Neural progenitor cell (in vitro differentiated cells): ENCODE measurements at regions not wholly inside any gene's neighbourhood (a gene's known extent, or its start where the extent isn't known, plus 50 kb on each side); places are given as distances from the start of the nearest gene placed in this dataset.

Source experiments
- DNase-seq: peaks from one replicate; pipeline ENCODE4 v3.0.0-alpha.2; 2016; ENCODE audit warnings: low spot score
- H2AFZ ChIP-seq: fragments of 200-600 bp; sonication (generic); replicated peaks from 2 replicates; pipeline ENCODE4 v1.6.1; 2016; ENCODE audit warnings: antibody characterized with exemption
- H3F3A ChIP-seq: fragments of 200-600 bp; sonication (generic); 2 replicates; pipeline ENCODE4 v1.6.1; 2016; ENCODE audit warnings: antibody characterized with exemption, low read depth
- H3K27ac ChIP-seq: fragments of 200-600 bp; sonication (generic); 2 replicates; pipeline ENCODE4 v1.5.1; 2016; ENCODE audit warnings: mild to moderate bottlenecking
- H3K27me3 ChIP-seq: fragments of 200-600 bp; sonication (generic); 2 replicates; pipeline ENCODE4 v1.6.1; 2016; ENCODE audit warnings: mild to moderate bottlenecking, moderate library complexity
- H3K36me3 ChIP-seq: fragments of 200-600 bp; sonication (generic); 2 replicates; pipeline ENCODE4 v1.5.1; 2016
- H3K4me1 ChIP-seq: fragments of 200-600 bp; sonication (generic); 2 replicates; pipeline ENCODE4 v1.6.1; 2016; ENCODE audit warnings: mixed run types
- H3K4me2 ChIP-seq: fragments of 200-600 bp; sonication (generic); 2 replicates; pipeline ENCODE4 v1.6.1; 2016
- H3K4me3 ChIP-seq: fragments of 200-600 bp; sonication (generic); 2 replicates; pipeline ENCODE4 v1.5.1; 2016
- H3K79me2 ChIP-seq: fragments of 200-600 bp; sonication (generic); 2 replicates; pipeline ENCODE4 v1.6.1; 2016; ENCODE audit warnings: low read depth
- H3K9ac ChIP-seq: fragments of 200-600 bp; sonication (generic); 2 replicates; pipeline ENCODE4 v1.6.1; 2016
- H3K9me3 ChIP-seq: fragments of 200-600 bp; sonication (generic); 2 replicates; pipeline ENCODE4 v1.5.1; 2016; ENCODE audit warnings: low read depth
- H4K20me1 ChIP-seq: fragments of 200-600 bp; sonication (generic); 2 replicates; pipeline ENCODE4 v1.6.1; 2016; ENCODE audit warnings: low read depth
- H3K27ac Mint-ChIP-seq: 3 replicates; pipeline ENCODE4 v1.8.0; 2021; ENCODE audit warnings: mixed read lengths
- H3K27me3 Mint-ChIP-seq: 2 replicates; pipeline ENCODE4 v1.8.0; 2022; ENCODE audit warnings: low read depth, mild to moderate bottlenecking, inconsistent platforms, moderate library complexity, mixed read lengths; ENCODE audit not compliant: insufficient read depth
- H3K36me3 Mint-ChIP-seq: 3 replicates; pipeline ENCODE4 v1.8.0; 2021; ENCODE audit warnings: mixed read lengths
- H3K4me1 Mint-ChIP-seq: 3 replicates; pipeline ENCODE4 v1.8.0; 2021; ENCODE audit warnings: mixed read lengths
- H3K4me3 Mint-ChIP-seq: 3 replicates; pipeline ENCODE4 v1.8.0; 2021; ENCODE audit warnings: mild to moderate bottlenecking, moderate library complexity, mixed read lengths
- H3K9me3 Mint-ChIP-seq: 3 replicates; pipeline ENCODE4 v1.8.0; 2020; ENCODE audit warnings: mixed read lengths
- EZH2 ChIP-seq: fragments of 200-600 bp; sonication (generic); IDR thresholded peaks from 2 replicates; pipeline ENCODE4 v1.6.1; 2017; ENCODE audit warnings: antibody characterized with exemption, mild to moderate bottlenecking, moderate library complexity
- EZH2phosphoT487 ChIP-seq: fragments of 200-600 bp; sonication (generic); IDR thresholded peaks from 2 replicates; pipeline ENCODE4 v1.6.1; 2017; ENCODE audit warnings: antibody characterized with exemption
- TF ChIP-seq, protein P1 (sequence below): fragments of 200-600 bp; sonication (generic); IDR thresholded peaks from 2 replicates; pipeline ENCODE4 v1.5.1; 2017; ENCODE audit warnings: antibody characterized with exemption, mild to moderate bottlenecking

DNA sequence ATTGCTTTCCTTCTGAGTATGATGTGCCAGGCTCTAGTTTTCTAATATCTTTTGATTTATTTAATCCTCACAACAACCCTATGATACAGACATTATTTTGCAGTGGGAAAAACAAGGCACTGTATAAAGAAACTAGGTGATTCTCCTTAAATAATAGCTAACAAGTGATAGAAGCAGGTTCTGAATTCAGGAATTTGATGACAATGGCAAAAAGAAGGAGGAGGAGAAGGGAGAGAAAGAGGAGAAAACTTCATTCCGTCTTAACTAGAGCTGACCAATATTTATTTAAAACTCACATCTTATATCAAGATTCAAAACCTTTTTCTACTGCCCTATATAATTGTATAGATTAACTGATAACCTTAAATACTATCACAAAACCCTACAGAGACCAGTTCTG lies 1477.1 kb upstream of the PCDH7 start:
- no peaks in the 10 kb centered on the region for H3K36me3 Mint-ChIP-seq
- H3K27ac Mint-ChIP-seq: no peak overlapping the region
- H3K27me3 Mint-ChIP-seq: no peaks in the 10 kb centered on the region
- no peak overlapping the region for H3K4me3 ChIP-seq
- H3K9me3 ChIP-seq: no peaks in the 10 kb centered on the region
- H3K9ac ChIP-seq: no peak overlapping the region
- no peak for TF ChIP-seq EZH2
- no peak for TF ChIP-seq EZH2phosphoT487
- TF ChIP-seq, protein P1, sequence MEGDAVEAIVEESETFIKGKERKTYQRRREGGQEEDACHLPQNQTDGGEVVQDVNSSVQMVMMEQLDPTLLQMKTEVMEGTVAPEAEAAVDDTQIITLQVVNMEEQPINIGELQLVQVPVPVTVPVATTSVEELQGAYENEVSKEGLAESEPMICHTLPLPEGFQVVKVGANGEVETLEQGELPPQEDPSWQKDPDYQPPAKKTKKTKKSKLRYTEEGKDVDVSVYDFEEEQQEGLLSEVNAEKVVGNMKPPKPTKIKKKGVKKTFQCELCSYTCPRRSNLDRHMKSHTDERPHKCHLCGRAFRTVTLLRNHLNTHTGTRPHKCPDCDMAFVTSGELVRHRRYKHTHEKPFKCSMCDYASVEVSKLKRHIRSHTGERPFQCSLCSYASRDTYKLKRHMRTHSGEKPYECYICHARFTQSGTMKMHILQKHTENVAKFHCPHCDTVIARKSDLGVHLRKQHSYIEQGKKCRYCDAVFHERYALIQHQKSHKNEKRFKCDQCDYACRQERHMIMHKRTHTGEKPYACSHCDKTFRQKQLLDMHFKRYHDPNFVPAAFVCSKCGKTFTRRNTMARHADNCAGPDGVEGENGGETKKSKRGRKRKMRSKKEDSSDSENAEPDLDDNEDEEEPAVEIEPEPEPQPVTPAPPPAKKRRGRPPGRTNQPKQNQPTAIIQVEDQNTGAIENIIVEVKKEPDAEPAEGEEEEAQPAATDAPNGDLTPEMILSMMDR: no peak
- no peaks in the 10 kb centered on the region for H3K9me3 Mint-ChIP-seq
- no peak for DNase-seq
- no peaks in the 10 kb centered on the region for H3F3A ChIP-seq
- no peak overlapping the region for H2AFZ ChIP-seq
- H3K4me2 ChIP-seq: no peak overlapping the region
- no peaks in the 10 kb centered on the region for H3K4me1 Mint-ChIP-seq
- no peaks in the 10 kb centered on the region for H3K79me2 ChIP-seq
- H3K27me3 ChIP-seq: no peaks in the 10 kb centered on the region
- H3K4me3 Mint-ChIP-seq: no peak overlapping the region
- H3K4me1 ChIP-seq: no peaks in the 10 kb centered on the region
- H4K20me1 ChIP-seq: no peaks in the 10 kb centered on the region
- H3K27ac ChIP-seq: no peak overlapping the region
- no peaks in the 10 kb centered on the region for H3K36me3 ChIP-seq

DNA sequence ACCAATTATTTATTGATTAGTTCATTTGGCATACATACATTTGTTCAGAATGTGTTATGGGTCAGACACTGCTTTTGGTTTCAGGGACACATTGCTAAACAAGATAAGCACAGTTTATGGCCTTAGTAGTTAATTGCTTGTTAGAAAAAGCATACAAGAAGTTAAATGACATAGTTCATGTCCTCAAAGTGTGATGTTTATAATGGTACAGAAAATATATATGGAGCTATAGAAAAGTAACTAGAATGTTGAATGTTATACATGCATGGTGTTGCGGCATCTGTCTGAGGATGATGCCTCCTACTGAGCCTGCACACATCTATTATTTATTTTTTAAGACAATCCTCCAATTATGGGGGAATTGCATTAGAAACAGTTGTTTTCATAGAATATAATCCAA lies 1476.3 kb upstream of the PCDH7 start:
- no peaks in the 10 kb centered on the region for H3K4me1 ChIP-seq

DNA sequence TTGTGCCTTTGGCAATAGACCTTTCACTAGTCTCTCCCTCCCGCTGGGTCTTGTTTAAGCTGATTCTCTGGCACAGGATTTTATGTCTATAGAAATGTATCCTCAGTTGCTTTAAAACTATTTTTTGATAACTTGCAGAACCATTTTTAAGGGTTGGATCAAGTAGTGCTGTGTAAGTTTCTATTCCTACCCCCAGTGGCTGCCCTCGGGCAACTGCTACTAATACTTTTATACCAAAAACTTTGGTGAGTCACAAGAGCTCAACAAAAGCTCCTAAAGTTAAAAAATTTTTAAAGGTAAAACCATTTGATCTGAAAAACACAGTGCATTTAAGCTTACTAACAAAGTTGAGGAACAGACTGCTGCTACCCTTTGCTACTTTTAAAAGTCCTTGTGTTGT lies 1460.6 kb upstream of the PCDH7 start:
- H3K4me1 ChIP-seq: no peaks in the 10 kb centered on the region
- Mint-ChIP-seq H3K36me3 (peaks cover 4% of the 10 kb centered on the region), H3K9me3 (peaks cover 14% of the 10 kb centered on the region), H3K4me3 (no peak overlapping the region), H3K4me1 (no peaks in the 10 kb centered on the region), H3K27ac (no peak overlapping the region), H3K27me3 (peaks cover 6% of the 10 kb centered on the region)
- H3K9ac ChIP-seq: no peak overlapping the region
- H4K20me1 ChIP-seq: no peaks in the 10 kb centered on the region
- no peak overlapping the region for H3K27ac ChIP-seq
- H3K4me3 ChIP-seq: no peak overlapping the region
- TF ChIP-seq, protein P1: no peak
- TF ChIP-seq EZH2 (no peak), EZH2phosphoT487 (no peak)
- H2AFZ ChIP-seq: no peak overlapping the region
- H3K27me3 ChIP-seq: no peaks in the 10 kb centered on the region
- no peak for DNase-seq
- no peaks in the 10 kb centered on the region for H3K9me3 ChIP-seq
- no peaks in the 10 kb centered on the region for H3F3A ChIP-seq
- H3K36me3 ChIP-seq: no peaks in the 10 kb centered on the region
- no peaks in the 10 kb centered on the region for H3K79me2 ChIP-seq
- H3K4me2 ChIP-seq: no peak overlapping the region

More for the DNA sequence above, 1476.3 kb upstream of the PCDH7 start:
- no peak overlapping the region for H3K27ac Mint-ChIP-seq
- TF ChIP-seq EZH2: no peak
- no peaks in the 10 kb centered on the region for H3K9me3 Mint-ChIP-seq
- no peak overlapping the region for H3K27ac ChIP-seq
- no peaks in the 10 kb centered on the region for H3K4me1 Mint-ChIP-seq
- H3K27me3 Mint-ChIP-seq: no peaks in the 10 kb centered on the region
- H3K4me3 Mint-ChIP-seq: no peak overlapping the region
- H3K27me3 ChIP-seq: no peaks in the 10 kb centered on the region
- no peak for DNase-seq
- H3K9ac ChIP-seq: no peak overlapping the region
- H3F3A ChIP-seq: no peaks in the 10 kb centered on the region
- no peak overlapping the region for H3K4me3 ChIP-seq
- H3K36me3 Mint-ChIP-seq: no peaks in the 10 kb centered on the region
- no peaks in the 10 kb centered on the region for H3K36me3 ChIP-seq
- no peak overlapping the region for H2AFZ ChIP-seq
- H4K20me1 ChIP-seq: no peaks in the 10 kb centered on the region
- no peaks in the 10 kb centered on the region for H3K9me3 ChIP-seq
- no peak overlapping the region for H3K4me2 ChIP-seq
- H3K79me2 ChIP-seq: no peaks in the 10 kb centered on the region

DNA sequence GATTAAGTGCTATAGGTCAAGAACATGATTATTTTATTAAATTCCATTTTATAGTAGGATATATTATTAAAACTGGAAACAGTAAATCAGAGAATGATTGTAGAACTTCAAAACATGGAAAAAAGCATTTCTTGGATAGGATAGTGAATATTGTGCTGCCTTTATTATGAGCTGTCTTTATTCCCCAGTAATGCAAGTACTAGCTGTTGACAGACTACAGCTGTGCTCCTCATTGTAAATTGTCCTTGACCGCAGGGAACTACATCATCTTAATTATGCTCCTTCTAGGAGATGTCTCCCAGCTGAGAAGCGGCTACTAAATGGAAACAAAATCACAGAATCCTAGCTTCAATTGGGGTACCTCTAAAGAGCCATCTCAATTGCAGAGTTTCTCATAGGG lies 1457.2 kb upstream of the PCDH7 start:
- no peak overlapping the region for H3K4me3 ChIP-seq
- no peaks in the 10 kb centered on the region for H4K20me1 ChIP-seq
- H3K9me3 ChIP-seq: no peaks in the 10 kb centered on the region
- H3K36me3 ChIP-seq: no peaks in the 10 kb centered on the region
- H2AFZ ChIP-seq: no peak overlapping the region
- Mint-ChIP-seq H3K27me3 (peaks cover 4% of the 10 kb centered on the region), H3K36me3 (no peaks in the 10 kb centered on the region), H3K9me3 (no peaks in the 10 kb centered on the region), H3K4me1 (no peaks in the 10 kb centered on the region), H3K27ac (no peak overlapping the region), H3K4me3 (no peak overlapping the region)
- no peaks in the 10 kb centered on the region for H3F3A ChIP-seq
- H3K79me2 ChIP-seq: no peaks in the 10 kb centered on the region
- TF ChIP-seq EZH2 (no peak), EZH2phosphoT487 (no peak)
- TF ChIP-seq, protein P1: no peak
- H3K27me3 ChIP-seq: no peaks in the 10 kb centered on the region
- H3K27ac ChIP-seq: no peak overlapping the region
- no peak overlapping the region for H3K4me2 ChIP-seq
- no peak for DNase-seq
- no peaks in the 10 kb centered on the region for H3K4me1 ChIP-seq
- no peak overlapping the region for H3K9ac ChIP-seq
